ENCODE measurements at regions not wholly inside any gene's neighbourhood (a gene's known extent, or its start where the extent isn't known, plus 50 kb on each side); places are given as distances from the start of the nearest gene placed in this dataset.

DNA sequence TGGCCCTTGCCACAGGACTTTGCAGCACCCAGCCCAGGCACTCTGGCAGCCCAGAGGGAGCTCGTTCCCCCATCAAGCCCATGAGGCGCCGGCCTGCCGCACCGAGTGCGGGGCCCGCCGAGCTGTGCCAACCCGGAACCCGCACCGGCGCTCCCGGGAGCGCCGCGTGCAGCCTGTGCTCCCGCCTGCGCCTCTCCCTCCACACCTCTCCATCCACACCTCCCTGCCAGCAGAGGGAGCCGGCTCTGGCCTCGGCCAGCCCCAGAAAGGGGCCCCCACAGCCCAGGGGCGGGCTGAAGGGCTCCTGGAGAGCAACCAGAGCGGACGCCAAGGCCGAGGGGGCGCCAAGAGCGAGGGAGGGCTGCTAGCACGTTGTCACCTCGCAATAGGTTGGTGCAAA is 268.8 kb downstream of the MID1IP1 start:
- Histone ChIP-seq H3K27ac (no peak overlapping the region), H3K4me1 (peaks cover 0 to 3% (median 1%) of the 10 kb centered on the region in 3 donors), H3K36me3 (no peaks in the 10 kb centered on the region), H3K27me3 (no peaks in the 10 kb centered on the region), H3K4me3 (no peak overlapping the region), H3K9me3 (no peaks in the 10 kb centered on the region)
- TF ChIP-seq, protein P1, sequence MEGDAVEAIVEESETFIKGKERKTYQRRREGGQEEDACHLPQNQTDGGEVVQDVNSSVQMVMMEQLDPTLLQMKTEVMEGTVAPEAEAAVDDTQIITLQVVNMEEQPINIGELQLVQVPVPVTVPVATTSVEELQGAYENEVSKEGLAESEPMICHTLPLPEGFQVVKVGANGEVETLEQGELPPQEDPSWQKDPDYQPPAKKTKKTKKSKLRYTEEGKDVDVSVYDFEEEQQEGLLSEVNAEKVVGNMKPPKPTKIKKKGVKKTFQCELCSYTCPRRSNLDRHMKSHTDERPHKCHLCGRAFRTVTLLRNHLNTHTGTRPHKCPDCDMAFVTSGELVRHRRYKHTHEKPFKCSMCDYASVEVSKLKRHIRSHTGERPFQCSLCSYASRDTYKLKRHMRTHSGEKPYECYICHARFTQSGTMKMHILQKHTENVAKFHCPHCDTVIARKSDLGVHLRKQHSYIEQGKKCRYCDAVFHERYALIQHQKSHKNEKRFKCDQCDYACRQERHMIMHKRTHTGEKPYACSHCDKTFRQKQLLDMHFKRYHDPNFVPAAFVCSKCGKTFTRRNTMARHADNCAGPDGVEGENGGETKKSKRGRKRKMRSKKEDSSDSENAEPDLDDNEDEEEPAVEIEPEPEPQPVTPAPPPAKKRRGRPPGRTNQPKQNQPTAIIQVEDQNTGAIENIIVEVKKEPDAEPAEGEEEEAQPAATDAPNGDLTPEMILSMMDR (IDR thresholded peaks at IDR 0.05), result no peak
- intact Hi-C loops (cut with DNase I), result no loop called here
- no peak for DNase-seq
- FAIRE-seq, result no peak
- no peak for ATAC-seq
- WGBS, 2 donors, result 72 to 96% methylated on average over 28 of the region's 28 CpGs

- no peaks in the 10 kb centered on the region for H3K36me3 ChIP-seq
- no peak overlapping the region for H3K4me3 ChIP-seq
- peak in 1 of 4 donors; percentile 41 for ATAC-seq
- intact Hi-C loops (cut with DNase I), result no loop called here
- no peaks in the 10 kb centered on the region for H3K4me1 ChIP-seq
- peaks cover 0 to 7% (median 0%) of the 10 kb centered on the region in 4 donors for H3K27me3 ChIP-seq
- TF ChIP-seq, protein P1 (IDR thresholded peaks at IDR 0.05), result no peak
- WGBS, 2 donors, result 60 to 71% methylated on average over 2 of the region's 2 CpGs
- FAIRE-seq, result no peak
- no peak for DNase-seq
- no peak overlapping the region for H3K27ac ChIP-seq
- H3K9me3 ChIP-seq, result no peaks in the 10 kb centered on the region
These were observed 271.9 kb downstream of the MID1IP1 start for GRCh38 chrX:39073131-39073530.

- FAIRE-seq (no peak), DNase-seq (no peak), ATAC-seq (no peak)
- Histone ChIP-seq H3K27ac (no peak overlapping the region), H3K4me1 (no peaks in the 10 kb centered on the region), H3K27me3 (no peaks in the 10 kb centered on the region), H3K36me3 (no peaks in the 10 kb centered on the region), H3K4me3 (no peak overlapping the region), H3K9me3 (no peaks in the 10 kb centered on the region)
- TF ChIP-seq, protein P1 (IDR thresholded peaks at IDR 0.05), result no peak
- WGBS, 2 donors, result 45 to 50% methylated on average over 1 of the region's 1 CpG
- intact Hi-C loops (cut with DNase I), result no loop called here
These were observed 295.3 kb downstream of the MID1IP1 start for GRCh38 chrX:39096599-39096998.

DNA sequence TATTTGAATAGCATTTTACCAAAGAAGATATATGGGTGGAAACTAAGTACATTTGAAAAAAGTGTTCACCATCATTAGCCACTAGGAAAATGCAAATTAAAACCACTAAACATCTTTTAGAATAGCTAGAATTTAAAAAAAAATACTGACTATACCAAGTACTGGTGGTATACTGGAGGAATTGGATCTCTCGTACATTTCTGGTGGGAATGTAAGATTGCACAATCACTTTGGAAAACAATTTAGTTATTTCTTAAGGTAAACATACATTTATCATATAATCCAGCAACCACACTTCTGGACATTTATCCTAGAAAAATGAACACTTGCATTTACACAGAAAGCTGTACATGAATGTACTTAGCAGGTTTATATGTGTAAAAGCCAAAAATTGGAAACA is 303.5 kb downstream of the MID1IP1 start:
- Histone ChIP-seq H3K27ac (no peak overlapping the region), H3K4me3 (no peak overlapping the region), H3K27me3 (peaks cover 0 to 8% (median 3%) of the 10 kb centered on the region in 4 donors), H3K4me1 (no peaks in the 10 kb centered on the region), H3K36me3 (no peaks in the 10 kb centered on the region), H3K9me3 (no peaks in the 10 kb centered on the region)
- intact Hi-C loops (cut with DNase I), result no loop called here
- TF ChIP-seq, protein P1 (IDR thresholded peaks at IDR 0.05), result no peak
- ATAC-seq, result no peak
- no peak for DNase-seq
- 82 to 83% methylated on average over 1 of the region's 1 CpG for WGBS, 2 donors
- FAIRE-seq, result no peak

GRCh38 chrX:39112143-39112542 is 310.9 kb downstream of the MID1IP1 start:
- no peak for FAIRE-seq
- DNase-seq, result no peak
- Histone ChIP-seq H3K4me3 (no peak overlapping the region), H3K9me3 (no peaks in the 10 kb centered on the region), H3K36me3 (no peaks in the 10 kb centered on the region), H3K27me3 (peaks cover 0 to 15% (median 0%) of the 10 kb centered on the region in 4 donors), H3K27ac (no peak overlapping the region), H3K4me1 (no peaks in the 10 kb centered on the region)
- no peak for ATAC-seq
- intact Hi-C loops (cut with DNase I), result no loop called here
- TF ChIP-seq, protein P1 (IDR thresholded peaks at IDR 0.05), result no peak
- WGBS, 2 donors, result 68 to 82% methylated on average over 3 of the region's 3 CpGs
